DND-41 (cell line): ENCODE measurements at regions not wholly inside any gene's neighbourhood (a gene's known extent, or its start where the extent isn't known, plus 50 kb on each side); places are given as distances from the start of the nearest gene placed in this dataset.

Experiments used
- EZH2 ChIP-seq: IDR thresholded peaks from 3 replicates; pipeline ENCODE4 v1.6.1; 2012; ENCODE audit warnings: borderline replicate concordance, low read depth, mild to moderate bottlenecking, moderate library complexity, low read length, inconsistent platforms; ENCODE audit not compliant: severe bottlenecking
- TF ChIP-seq, protein P1 (sequence below): IDR thresholded peaks from 2 replicates; pipeline ENCODE4 v1.5.1; 2012; ENCODE audit warnings: borderline replicate concordance, low read length, moderate library complexity, mild to moderate bottlenecking; ENCODE audit not compliant: poor library complexity, severe bottlenecking; ENCODE audit errors: extremely low read depth

DNA sequence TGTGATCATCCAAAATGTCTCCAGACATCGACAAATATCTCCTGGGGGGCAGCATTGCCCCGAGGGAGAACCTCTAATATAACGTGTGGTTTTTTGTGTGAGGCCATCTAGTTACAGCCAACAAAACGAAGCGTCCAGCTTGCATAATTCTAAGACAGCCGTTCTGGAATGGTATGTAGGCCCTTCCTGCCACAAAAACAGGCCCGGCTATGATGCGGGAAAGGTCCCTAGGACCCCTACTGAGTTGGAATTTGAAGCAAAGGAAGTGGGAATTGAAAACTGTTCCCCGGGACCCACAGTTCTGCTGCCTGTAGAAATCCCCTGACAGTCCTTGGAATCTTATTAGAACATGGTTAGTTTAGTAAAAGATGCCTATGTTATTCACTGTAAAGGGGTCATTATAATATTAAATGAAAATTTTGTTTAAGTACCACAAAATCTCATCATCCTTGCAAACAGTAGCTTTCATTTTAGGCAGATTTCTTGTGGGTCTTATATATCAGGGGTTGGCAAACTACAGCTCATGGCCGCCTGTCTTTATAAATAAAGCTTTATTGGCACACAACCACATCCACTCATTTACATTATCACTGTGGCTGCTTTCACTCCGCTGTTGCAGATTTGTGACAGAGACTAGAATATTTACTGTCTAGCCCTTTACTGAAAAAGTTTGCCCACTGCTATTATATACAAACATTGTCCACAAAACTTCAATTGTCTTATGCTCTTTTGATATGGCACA is 70.7 kb downstream of the MSX2 start:
- TF ChIP-seq, protein P1, sequence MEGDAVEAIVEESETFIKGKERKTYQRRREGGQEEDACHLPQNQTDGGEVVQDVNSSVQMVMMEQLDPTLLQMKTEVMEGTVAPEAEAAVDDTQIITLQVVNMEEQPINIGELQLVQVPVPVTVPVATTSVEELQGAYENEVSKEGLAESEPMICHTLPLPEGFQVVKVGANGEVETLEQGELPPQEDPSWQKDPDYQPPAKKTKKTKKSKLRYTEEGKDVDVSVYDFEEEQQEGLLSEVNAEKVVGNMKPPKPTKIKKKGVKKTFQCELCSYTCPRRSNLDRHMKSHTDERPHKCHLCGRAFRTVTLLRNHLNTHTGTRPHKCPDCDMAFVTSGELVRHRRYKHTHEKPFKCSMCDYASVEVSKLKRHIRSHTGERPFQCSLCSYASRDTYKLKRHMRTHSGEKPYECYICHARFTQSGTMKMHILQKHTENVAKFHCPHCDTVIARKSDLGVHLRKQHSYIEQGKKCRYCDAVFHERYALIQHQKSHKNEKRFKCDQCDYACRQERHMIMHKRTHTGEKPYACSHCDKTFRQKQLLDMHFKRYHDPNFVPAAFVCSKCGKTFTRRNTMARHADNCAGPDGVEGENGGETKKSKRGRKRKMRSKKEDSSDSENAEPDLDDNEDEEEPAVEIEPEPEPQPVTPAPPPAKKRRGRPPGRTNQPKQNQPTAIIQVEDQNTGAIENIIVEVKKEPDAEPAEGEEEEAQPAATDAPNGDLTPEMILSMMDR = no peak
- no peak for TF ChIP-seq EZH2
